ENCODE measurements at regions not wholly inside any gene's neighbourhood (a gene's known extent, or its start where the extent isn't known, plus 50 kb on each side); places are given as distances from the start of the nearest gene placed in this dataset.

DNA sequence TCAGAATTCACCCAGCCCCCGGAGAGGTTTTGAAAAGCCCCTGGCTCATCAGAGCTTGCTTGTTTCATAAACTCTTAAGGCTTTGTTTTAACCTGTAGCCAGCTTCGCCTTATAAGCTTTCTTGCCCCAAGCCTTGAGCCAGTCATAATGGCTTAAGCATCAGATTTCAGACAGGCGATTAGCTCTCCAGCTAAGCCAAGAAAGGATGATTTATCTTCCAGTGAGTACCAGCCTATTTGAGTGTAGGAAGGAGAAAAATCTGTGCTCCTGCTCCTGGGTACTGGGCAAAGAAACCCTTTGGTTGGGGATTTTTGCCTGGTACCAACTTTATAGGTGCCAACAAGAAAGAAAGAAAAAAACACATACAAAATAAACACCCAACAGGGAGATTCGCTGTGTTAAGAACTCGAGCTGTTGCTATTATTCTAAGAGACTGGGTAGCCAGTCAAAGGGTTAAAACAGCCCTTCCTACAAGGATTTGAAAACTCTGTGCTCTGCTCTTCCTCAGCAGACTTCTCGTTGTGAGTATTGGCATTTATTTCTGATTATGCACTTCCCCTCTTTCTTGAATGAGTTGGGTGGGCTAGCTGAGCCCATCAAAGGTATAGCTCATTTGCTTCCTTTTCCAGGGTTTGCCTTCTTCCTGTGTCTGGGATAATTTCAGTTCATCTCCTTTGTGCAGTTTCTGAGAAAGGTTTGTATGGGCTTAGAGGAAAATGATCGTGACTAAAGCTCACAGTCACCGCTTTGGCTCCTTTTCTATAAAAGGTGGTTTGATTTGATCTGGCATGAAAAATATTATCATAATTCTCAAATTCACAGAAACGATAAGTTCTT is 157.2 kb upstream of the DMRT1 start (continued):
- TF ChIP-seq, protein P1, sequence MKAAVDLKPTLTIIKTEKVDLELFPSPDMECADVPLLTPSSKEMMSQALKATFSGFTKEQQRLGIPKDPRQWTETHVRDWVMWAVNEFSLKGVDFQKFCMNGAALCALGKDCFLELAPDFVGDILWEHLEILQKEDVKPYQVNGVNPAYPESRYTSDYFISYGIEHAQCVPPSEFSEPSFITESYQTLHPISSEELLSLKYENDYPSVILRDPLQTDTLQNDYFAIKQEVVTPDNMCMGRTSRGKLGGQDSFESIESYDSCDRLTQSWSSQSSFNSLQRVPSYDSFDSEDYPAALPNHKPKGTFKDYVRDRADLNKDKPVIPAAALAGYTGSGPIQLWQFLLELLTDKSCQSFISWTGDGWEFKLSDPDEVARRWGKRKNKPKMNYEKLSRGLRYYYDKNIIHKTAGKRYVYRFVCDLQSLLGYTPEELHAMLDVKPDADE (IDR thresholded peaks at IDR 0.05), result no peak
- no peak for TF ChIP-seq JUNB (IDR thresholded peaks at IDR 0.05; ENCODE audit: unreplicated experiment)
- TF ChIP-seq, protein P2, sequence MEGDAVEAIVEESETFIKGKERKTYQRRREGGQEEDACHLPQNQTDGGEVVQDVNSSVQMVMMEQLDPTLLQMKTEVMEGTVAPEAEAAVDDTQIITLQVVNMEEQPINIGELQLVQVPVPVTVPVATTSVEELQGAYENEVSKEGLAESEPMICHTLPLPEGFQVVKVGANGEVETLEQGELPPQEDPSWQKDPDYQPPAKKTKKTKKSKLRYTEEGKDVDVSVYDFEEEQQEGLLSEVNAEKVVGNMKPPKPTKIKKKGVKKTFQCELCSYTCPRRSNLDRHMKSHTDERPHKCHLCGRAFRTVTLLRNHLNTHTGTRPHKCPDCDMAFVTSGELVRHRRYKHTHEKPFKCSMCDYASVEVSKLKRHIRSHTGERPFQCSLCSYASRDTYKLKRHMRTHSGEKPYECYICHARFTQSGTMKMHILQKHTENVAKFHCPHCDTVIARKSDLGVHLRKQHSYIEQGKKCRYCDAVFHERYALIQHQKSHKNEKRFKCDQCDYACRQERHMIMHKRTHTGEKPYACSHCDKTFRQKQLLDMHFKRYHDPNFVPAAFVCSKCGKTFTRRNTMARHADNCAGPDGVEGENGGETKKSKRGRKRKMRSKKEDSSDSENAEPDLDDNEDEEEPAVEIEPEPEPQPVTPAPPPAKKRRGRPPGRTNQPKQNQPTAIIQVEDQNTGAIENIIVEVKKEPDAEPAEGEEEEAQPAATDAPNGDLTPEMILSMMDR (conservative IDR thresholded peaks at IDR 0.05; ENCODE audit: low read depth in 2 of 2), result no peak

DNA sequence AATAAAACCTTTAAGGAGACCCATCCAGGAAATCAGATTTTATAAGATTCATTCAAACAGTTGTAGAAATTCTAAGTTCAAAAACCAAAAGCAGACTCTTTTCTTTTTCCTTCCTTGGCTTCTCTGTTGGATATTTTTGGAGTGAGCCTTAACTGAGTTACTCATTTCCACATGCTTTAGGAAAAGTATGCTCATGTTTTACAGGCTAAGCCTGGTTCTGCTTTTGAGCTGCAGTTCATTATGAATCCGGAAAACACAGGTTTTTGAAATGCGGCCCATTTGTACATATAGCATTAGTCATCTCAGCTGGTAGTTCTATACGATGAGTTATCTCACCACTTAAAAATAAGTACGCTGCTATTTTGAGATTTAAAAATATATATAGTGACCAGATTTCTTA is 156.6 kb upstream of the DMRT1 start:
- H3K9me3 Mint-ChIP-seq, result no peaks in the 10 kb centered on the region
- H2AFZ ChIP-seq, result no peak overlapping the region
- H3K9me2 ChIP-seq (ENCODE audit: insufficient read depth), result no peaks in the 10 kb centered on the region
- H3K27me3 ChIP-seq (ENCODE audit: insufficient read depth), result no peaks in the 10 kb centered on the region
- H3K27ac Mint-ChIP-seq, result peak overlapping the region; percentile 95; the same call in 1 of the 2 replicates
- H3K4me2 ChIP-seq, result peak overlapping the region; percentile 19
- no peak for DNase-seq (ENCODE audit: low spot score)
- peaks cover 28% of the 10 kb centered on the region for H3K4me1 ChIP-seq (ENCODE audit: insufficient read depth)
- no peaks in the 10 kb centered on the region for H4K20me1 ChIP-seq (replicated peaks; ENCODE audit: insufficient read depth)
- peaks cover 10% of the 10 kb centered on the region; the same call in 2 of the 3 replicates for H3K36me3 Mint-ChIP-seq (ENCODE audit: low read depth)
- H3K27ac ChIP-seq (ENCODE audit: low read depth), result no peak overlapping the region
- H3F3A ChIP-seq (replicated peaks; ENCODE audit: low read depth), result no peaks in the 10 kb centered on the region
- H3K4me3 Mint-ChIP-seq, result peak overlapping the region; percentile 28; the same call in 2 of the 3 replicates
- peaks cover 6% of the 10 kb centered on the region for H3K27me3 Mint-ChIP-seq (ENCODE audit: insufficient read depth, low read depth, poor library complexity)
- no peak overlapping the region for H3K4me3 ChIP-seq
- peaks cover 39% of the 10 kb centered on the region for H3K4me1 Mint-ChIP-seq
- H3K36me3 ChIP-seq (ENCODE audit: insufficient read depth), result no peaks in the 10 kb centered on the region
- H3K79me2 ChIP-seq (replicated peaks; ENCODE audit: insufficient read depth), result no peaks in the 10 kb centered on the region
- no peak for ATAC-seq
- TF ChIP-seq ZNF114 (CRISPR knock-in tag; IDR thresholded peaks at IDR 0.05), result no peak
- TF ChIP-seq, protein P1 (IDR thresholded peaks at IDR 0.05), result no peak
- TF ChIP-seq, protein P2 (conservative IDR thresholded peaks at IDR 0.05; ENCODE audit: low read depth in 2 of 2), result no peak
- no peak for TF ChIP-seq NANOG (IDR thresholded peaks at IDR 0.05; ENCODE audit: borderline replicate concordance)
- TF ChIP-seq, protein P3, sequence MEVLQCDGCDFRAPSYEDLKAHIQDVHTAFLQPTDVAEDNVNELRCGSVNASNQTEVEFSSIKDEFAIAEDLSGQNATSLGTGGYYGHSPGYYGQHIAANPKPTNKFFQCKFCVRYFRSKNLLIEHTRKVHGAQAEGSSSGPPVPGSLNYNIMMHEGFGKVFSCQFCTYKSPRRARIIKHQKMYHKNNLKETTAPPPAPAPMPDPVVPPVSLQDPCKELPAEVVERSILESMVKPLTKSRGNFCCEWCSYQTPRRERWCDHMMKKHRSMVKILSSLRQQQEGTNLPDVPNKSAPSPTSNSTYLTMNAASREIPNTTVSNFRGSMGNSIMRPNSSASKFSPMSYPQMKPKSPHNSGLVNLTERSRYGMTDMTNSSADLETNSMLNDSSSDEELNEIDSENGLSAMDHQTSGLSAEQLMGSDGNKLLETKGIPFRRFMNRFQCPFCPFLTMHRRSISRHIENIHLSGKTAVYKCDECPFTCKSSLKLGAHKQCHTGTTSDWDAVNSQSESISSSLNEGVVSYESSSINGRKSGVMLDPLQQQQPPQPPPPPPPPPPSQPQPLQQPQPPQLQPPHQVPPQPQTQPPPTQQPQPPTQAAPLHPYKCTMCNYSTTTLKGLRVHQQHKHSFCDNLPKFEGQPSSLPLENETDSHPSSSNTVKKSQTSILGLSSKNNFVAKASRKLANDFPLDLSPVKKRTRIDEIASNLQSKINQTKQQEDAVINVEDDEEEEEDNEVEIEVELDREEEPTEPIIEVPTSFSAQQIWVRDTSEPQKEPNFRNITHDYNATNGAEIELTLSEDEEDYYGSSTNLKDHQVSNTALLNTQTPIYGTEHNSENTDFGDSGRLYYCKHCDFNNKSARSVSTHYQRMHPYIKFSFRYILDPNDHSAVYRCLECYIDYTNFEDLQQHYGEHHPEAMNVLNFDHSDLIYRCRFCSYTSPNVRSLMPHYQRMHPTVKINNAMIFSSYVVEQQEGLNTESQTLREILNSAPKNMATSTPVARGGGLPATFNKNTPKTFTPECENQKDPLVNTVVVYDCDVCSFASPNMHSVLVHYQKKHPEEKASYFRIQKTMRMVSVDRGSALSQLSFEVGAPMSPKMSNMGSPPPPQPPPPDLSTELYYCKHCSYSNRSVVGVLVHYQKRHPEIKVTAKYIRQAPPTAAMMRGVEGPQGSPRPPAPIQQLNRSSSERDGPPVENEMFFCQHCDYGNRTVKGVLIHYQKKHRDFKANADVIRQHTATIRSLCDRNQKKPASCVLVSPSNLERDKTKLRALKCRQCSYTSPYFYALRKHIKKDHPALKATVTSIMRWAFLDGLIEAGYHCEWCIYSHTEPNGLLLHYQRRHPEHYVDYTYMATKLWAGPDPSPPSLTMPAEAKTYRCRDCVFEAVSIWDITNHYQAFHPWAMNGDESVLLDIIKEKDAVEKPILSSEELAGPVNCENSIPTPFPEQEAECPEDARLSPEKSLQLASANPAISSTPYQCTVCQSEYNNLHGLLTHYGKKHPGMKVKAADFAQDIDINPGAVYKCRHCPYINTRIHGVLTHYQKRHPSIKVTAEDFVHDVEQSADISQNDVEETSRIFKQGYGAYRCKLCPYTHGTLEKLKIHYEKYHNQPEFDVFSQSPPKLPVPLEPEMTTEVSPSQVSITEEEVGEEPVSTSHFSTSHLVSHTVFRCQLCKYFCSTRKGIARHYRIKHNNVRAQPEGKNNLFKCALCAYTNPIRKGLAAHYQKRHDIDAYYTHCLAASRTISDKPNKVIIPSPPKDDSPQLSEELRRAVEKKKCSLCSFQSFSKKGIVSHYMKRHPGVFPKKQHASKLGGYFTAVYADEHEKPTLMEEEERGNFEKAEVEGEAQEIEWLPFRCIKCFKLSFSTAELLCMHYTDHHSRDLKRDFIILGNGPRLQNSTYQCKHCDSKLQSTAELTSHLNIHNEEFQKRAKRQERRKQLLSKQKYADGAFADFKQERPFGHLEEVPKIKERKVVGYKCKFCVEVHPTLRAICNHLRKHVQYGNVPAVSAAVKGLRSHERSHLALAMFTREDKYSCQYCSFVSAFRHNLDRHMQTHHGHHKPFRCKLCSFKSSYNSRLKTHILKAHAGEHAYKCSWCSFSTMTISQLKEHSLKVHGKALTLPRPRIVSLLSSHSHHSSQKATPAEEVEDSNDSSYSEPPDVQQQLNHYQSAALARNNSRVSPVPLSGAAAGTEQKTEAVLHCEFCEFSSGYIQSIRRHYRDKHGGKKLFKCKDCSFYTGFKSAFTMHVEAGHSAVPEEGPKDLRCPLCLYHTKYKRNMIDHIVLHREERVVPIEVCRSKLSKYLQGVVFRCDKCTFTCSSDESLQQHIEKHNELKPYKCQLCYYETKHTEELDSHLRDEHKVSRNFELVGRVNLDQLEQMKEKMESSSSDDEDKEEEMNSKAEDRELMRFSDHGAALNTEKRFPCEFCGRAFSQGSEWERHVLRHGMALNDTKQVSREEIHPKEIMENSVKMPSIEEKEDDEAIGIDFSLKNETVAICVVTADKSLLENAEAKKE (CRISPR knock-in tag; IDR thresholded peaks at IDR 0.05), result no peak
- no peak for TF ChIP-seq STAT1 (IDR thresholded peaks at IDR 0.05; ENCODE audit: unreplicated experiment)
- no peak for TF ChIP-seq ZNF331 (CRISPR knock-in tag; IDR thresholded peaks at IDR 0.05; ENCODE audit: low read depth)
- TF ChIP-seq EZH2 (IDR thresholded peaks at IDR 0.05; ENCODE audit: low read depth, unreplicated experiment), result no peak

Data from GM23338 (cell line).